ENCODE measurements at regions not wholly inside any gene's neighbourhood (a gene's known extent, or its start where the extent isn't known, plus 50 kb on each side); places are given as distances from the start of the nearest gene placed in this dataset.

GRCh38 chr19:5263615-5264014 is 77.0 kb downstream of the PTPRS start:
- no peak for DNase-seq (ENCODE audit: low spot score in 2 of 2, unreplicated experiment in 2 of 2)
- Mint-ChIP-seq H3K4me1 (peaks cover 8% of the 10 kb centered on the region), H3K4me3 (no peak overlapping the region), H3K36me3 (peaks cover 35% of the 10 kb centered on the region), H3K9me3 (no peaks in the 10 kb centered on the region), H3K27me3 (ENCODE audit: low read depth) (no peaks in the 10 kb centered on the region), H3K27ac (peak overlapping the region; percentile 37)
- TF ChIP-seq CTCF (IDR thresholded peaks at IDR 0.05; ENCODE audit: unreplicated experiment), result no peak

GRCh38 chr19:5262721-5263120 is 77.9 kb downstream of the PTPRS start:
- TF ChIP-seq CTCF (IDR thresholded peaks at IDR 0.05; ENCODE audit: unreplicated experiment), result no peak
- Mint-ChIP-seq H3K9me3 (no peaks in the 10 kb centered on the region), H3K27ac (no peak overlapping the region), H3K4me1 (peaks cover 8% of the 10 kb centered on the region), H3K36me3 (peaks cover 40% of the 10 kb centered on the region), H3K4me3 (no peak overlapping the region), H3K27me3 (ENCODE audit: low read depth) (no peaks in the 10 kb centered on the region)
- DNase-seq (ENCODE audit: low spot score in 2 of 2, unreplicated experiment in 2 of 2), result no peak

- no peak for DNase-seq (ENCODE audit: low spot score in 2 of 2, unreplicated experiment in 2 of 2)
- Mint-ChIP-seq H3K9me3 (peaks cover under 1% of the 10 kb centered on the region), H3K27ac (peak overlapping the region; percentile 93), H3K4me1 (peaks cover 8% of the 10 kb centered on the region), H3K4me3 (no peak overlapping the region), H3K36me3 (peaks cover 47% of the 10 kb centered on the region), H3K27me3 (ENCODE audit: low read depth) (no peaks in the 10 kb centered on the region)
- no peak for TF ChIP-seq CTCF (IDR thresholded peaks at IDR 0.05; ENCODE audit: unreplicated experiment)
These were observed 79.3 kb downstream of the PTPRS start for GRCh38 chr19:5261156-5261890.

GRCh38 chr19:5260381-5260967 is 80.1 kb downstream of the PTPRS start:
- no peak for TF ChIP-seq CTCF (IDR thresholded peaks at IDR 0.05; ENCODE audit: unreplicated experiment)
- Mint-ChIP-seq H3K9me3 (peaks cover 9% of the 10 kb centered on the region), H3K36me3 (peaks cover 55% of the 10 kb centered on the region), H3K27me3 (ENCODE audit: low read depth) (no peaks in the 10 kb centered on the region), H3K27ac (peak overlapping the region; percentile 93), H3K4me1 (peaks cover 8% of the 10 kb centered on the region), H3K4me3 (no peak overlapping the region)
- no peak for DNase-seq (ENCODE audit: low spot score in 2 of 2, unreplicated experiment in 2 of 2)

- Mint-ChIP-seq H3K9me3 (peaks cover 13% of the 10 kb centered on the region), H3K36me3 (peaks cover 60% of the 10 kb centered on the region), H3K27me3 (ENCODE audit: low read depth) (no peaks in the 10 kb centered on the region), H3K4me1 (peaks cover 8% of the 10 kb centered on the region), H3K27ac (no peak overlapping the region), H3K4me3 (no peak overlapping the region)
- no peak for TF ChIP-seq CTCF (IDR thresholded peaks at IDR 0.05; ENCODE audit: unreplicated experiment)
- no peak for DNase-seq (ENCODE audit: low spot score in 2 of 2, unreplicated experiment in 2 of 2)
These were observed 80.9 kb downstream of the PTPRS start for GRCh38 chr19:5259750-5260149.

All from mesothelial cell of epicardium (in vitro differentiated cells).